ENCODE measurements at regions not wholly inside any gene's neighbourhood (a gene's known extent, or its start where the extent isn't known, plus 50 kb on each side); places are given as distances from the start of the nearest gene placed in this dataset.
"Not testable (repeated sequence)": the region's sequence is repeated elsewhere in the genome, so short reads cannot be mapped to it uniquely, and the experiment has no call there.

DNA sequence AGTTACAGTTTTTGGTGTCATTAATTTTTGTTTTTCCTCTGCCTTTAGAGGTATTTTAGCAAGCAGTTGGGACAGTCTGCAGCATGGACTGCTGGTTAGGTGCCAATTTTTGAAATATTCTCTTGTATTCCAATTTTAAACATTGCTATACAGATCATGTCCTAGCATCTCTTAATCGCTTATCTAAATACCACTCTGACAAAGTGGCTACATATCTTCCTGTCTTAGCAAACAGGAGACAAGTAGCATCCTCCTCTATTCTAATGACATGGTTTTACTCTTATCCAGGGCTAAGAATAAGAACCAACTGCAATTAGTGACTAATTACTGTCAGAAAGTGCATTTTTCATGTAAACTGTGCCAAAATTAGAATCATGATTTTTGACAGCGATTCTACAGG, 117.8 kb upstream of the ATP2B1 start:
- H3K4me3 ChIP-seq (replicated peaks; ENCODE audit: low read depth, low read length), result no peak overlapping the region
- TF ChIP-seq, protein P1, sequence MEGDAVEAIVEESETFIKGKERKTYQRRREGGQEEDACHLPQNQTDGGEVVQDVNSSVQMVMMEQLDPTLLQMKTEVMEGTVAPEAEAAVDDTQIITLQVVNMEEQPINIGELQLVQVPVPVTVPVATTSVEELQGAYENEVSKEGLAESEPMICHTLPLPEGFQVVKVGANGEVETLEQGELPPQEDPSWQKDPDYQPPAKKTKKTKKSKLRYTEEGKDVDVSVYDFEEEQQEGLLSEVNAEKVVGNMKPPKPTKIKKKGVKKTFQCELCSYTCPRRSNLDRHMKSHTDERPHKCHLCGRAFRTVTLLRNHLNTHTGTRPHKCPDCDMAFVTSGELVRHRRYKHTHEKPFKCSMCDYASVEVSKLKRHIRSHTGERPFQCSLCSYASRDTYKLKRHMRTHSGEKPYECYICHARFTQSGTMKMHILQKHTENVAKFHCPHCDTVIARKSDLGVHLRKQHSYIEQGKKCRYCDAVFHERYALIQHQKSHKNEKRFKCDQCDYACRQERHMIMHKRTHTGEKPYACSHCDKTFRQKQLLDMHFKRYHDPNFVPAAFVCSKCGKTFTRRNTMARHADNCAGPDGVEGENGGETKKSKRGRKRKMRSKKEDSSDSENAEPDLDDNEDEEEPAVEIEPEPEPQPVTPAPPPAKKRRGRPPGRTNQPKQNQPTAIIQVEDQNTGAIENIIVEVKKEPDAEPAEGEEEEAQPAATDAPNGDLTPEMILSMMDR (IDR thresholded peaks at IDR 0.05; ENCODE audit: low read depth, low read length, missing control alignments), result no peak
- no peak for DNase-seq (ENCODE audit: extremely low read depth, low read depth)

DNA sequence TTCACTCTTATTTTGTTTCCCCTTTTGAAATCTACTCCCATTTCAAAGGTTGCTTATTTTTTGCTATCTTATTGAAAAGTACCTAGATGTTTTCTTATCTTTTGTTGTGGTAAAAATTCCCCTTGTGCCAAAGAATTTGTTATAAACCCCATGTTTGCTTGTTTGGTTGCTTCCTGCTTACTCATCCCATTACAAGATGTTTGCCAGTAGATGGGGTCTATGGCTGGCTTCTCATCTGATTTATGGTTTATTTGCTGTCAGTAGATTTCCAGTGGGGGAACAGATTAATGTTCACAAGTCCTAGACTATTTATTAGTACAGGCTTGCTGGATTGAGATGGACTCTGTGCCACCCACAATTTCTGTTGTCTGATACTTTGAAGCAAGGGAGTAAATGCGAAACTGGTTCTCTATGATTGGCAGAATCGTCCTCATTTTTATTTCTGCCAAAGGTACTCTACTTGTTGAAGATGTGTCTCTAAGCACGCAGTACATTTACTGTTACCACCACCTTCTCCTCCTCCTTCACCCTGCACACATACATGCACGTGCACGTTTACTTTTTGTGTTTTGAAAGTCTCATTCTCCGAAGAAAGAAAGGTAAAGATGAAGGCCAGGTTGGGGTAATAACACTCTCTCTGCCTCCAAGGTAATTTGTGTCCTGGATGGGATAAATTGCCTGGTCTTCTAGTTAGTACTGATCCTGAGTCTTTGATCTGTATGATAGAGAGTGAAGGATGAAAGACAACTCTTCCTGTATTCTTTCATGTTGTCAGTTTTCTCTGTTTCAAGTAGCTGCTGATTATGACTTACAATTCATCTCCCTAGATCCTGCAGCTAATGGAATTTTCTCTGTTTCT, 117.2 kb upstream of the ATP2B1 start:
- H3K4me3 ChIP-seq (replicated peaks; ENCODE audit: low read depth, low read length), result no peak overlapping the region
- TF ChIP-seq, protein P1 (IDR thresholded peaks at IDR 0.05; ENCODE audit: low read depth, low read length, missing control alignments), result no peak
- peak; percentile 29 for DNase-seq (ENCODE audit: extremely low read depth, low read depth)

DNA sequence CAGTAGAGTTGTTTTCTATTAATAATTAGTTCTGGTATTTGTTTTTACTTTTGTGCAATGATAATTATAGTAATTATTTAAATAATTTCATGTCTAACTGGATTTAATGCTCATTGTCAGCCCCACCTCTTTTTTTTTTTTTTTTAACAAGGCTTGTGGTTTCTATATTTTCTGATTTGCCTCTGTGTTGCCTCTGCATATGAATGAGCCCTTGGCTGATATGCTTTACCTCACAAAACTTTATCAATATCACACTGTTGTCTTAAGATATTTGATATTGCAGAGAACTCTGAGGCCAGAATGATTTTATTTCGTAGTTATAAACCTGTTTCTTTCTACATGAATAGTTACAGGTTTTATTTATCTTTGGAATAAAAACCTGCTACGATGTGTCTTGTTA, 116.2 kb upstream of the ATP2B1 start:
- DNase-seq (ENCODE audit: extremely low read depth, low read depth), result no peak
- TF ChIP-seq, protein P1 (IDR thresholded peaks at IDR 0.05; ENCODE audit: low read depth, low read length, missing control alignments), result no peak
- no peak overlapping the region for H3K4me3 ChIP-seq (replicated peaks; ENCODE audit: low read depth, low read length)

GRCh38 chr12:89822992-89823391, 114.4 kb upstream of the ATP2B1 start:
- H3K4me3 ChIP-seq (replicated peaks; ENCODE audit: low read depth, low read length); DNase-seq (ENCODE audit: extremely low read depth, low read depth): not testable (repeated sequence)

- DNase-seq (ENCODE audit: extremely low read depth, low read depth), result no peak
- no peak overlapping the region for H3K4me3 ChIP-seq (replicated peaks; ENCODE audit: low read depth, low read length)
- TF ChIP-seq, protein P1 (IDR thresholded peaks at IDR 0.05; ENCODE audit: low read depth, low read length, missing control alignments), result no peak
Observed at GRCh38 chr12:89821896-89822295, 113.3 kb upstream of the ATP2B1 start.

GRCh38 chr12:89817501-89818226, 109.0 kb upstream of the ATP2B1 start:
- TF ChIP-seq, protein P1 (IDR thresholded peaks at IDR 0.05; ENCODE audit: low read depth, low read length, missing control alignments), result no peak
- DNase-seq (ENCODE audit: extremely low read depth, low read depth), result no peak
- no peak overlapping the region for H3K4me3 ChIP-seq (replicated peaks; ENCODE audit: low read depth, low read length)

- no peak overlapping the region for H3K4me3 ChIP-seq (replicated peaks; ENCODE audit: low read depth, low read length)
- DNase-seq (ENCODE audit: extremely low read depth, low read depth), result no peak
- TF ChIP-seq, protein P1 (IDR thresholded peaks at IDR 0.05; ENCODE audit: low read depth, low read length, missing control alignments), result no peak
Observed at GRCh38 chr12:89815225-89815624, 106.6 kb upstream of the ATP2B1 start.
